ENCODE measurements at regions not wholly inside any gene's neighbourhood (a gene's known extent, or its start where the extent isn't known, plus 50 kb on each side); places are given as distances from the start of the nearest gene placed in this dataset.

- TF ChIP-seq CTCF (IDR thresholded peaks at IDR 0.05; ENCODE audit: low read length) (no peak), EZH2phosphoT487 (IDR thresholded peaks at IDR 0.05; ENCODE audit: low read length) (no peak), EZH2 (optimal IDR thresholded peaks at IDR 0.05; ENCODE audit: low read depth, low read length) (no peak)
Observed at GRCh38 chr7:17552952-17553351, 254.5 kb downstream of the AHR start.

Data from MM.1S (cell line).